WTC11 (cell line): ENCODE measurements at regions not wholly inside any gene's neighbourhood (a gene's known extent, or its start where the extent isn't known, plus 50 kb on each side); places are given as distances from the start of the nearest gene placed in this dataset.

Source experiments
- ATAC-seq: fragments of 200-7000 bp; cut with Tn5 transposase; 2 replicates; pipeline ENCODE4 v1.10.0; 2021; ENCODE audit warnings: mild to moderate bottlenecking, moderate library complexity
- CTCF ChIA-PET: fragments of 300-600 bp; sonication (Branson Sonifier 250); formaldehyde crosslinking; loops from one replicate; lab custom pipeline; 2021; ENCODE audit warnings: antibody characterized with exemption; lab: Charles Lee
- POLR2A ChIA-PET: fragments of 350-600 bp; sonication (Branson Sonifier 250); formaldehyde crosslinking; loops from one replicate; lab custom pipeline; 2021; ENCODE audit warnings: antibody characterized with exemption; lab: Charles Lee
- DNase-seq: peaks from one replicate; pipeline ENCODE4 v3.0.0; 2021; ENCODE audit warnings: low spot score
- H3K27ac Mint-ChIP-seq: 2 replicates; pipeline ENCODE4 v1.8.0; 2021; ENCODE audit warnings: mixed read lengths
- H3K27me3 Mint-ChIP-seq: 2 replicates; pipeline ENCODE4 v1.8.0; 2021; ENCODE audit warnings: low read depth, mild to moderate bottlenecking, moderate library complexity, mixed read lengths
- H3K36me3 Mint-ChIP-seq: 2 replicates; pipeline ENCODE4 v1.8.0; 2021; ENCODE audit warnings: mixed read lengths
- H3K4me1 Mint-ChIP-seq: 2 replicates; pipeline ENCODE4 v1.8.0; 2022; ENCODE audit warnings: mixed read lengths
- H3K4me3 Mint-ChIP-seq: 2 replicates; pipeline ENCODE4 v1.8.0; 2021; ENCODE audit warnings: mild to moderate bottlenecking, moderate library complexity, mixed read lengths
- H3K9me3 Mint-ChIP-seq: 2 replicates; pipeline ENCODE4 v1.8.0; 2021; ENCODE audit warnings: mixed read lengths
- GABPB1 ChIP-seq: sonication (generic); formaldehyde crosslinking; IDR thresholded peaks from 2 replicates; pipeline ENCODE4 v1.8.1; 2023; ENCODE audit warnings: mild to moderate bottlenecking, missing genetic modification reagents
- JAZF1 ChIP-seq: fragments of 250-450 bp; sonication (Bioruptor Pico); IDR thresholded peaks from 2 replicates; pipeline ENCODE4 v1.9.0; 2021; ENCODE audit warnings: moderate library complexity, mild to moderate bottlenecking, inconsistent platforms
- MYBL2 ChIP-seq: sonication (generic); formaldehyde crosslinking; IDR thresholded peaks from 2 replicates; pipeline ENCODE4 v1.8.1; 2023; ENCODE audit warnings: mild to moderate bottlenecking, moderate library complexity, missing genetic modification reagents
- NFYB ChIP-seq: sonication (generic); formaldehyde crosslinking; conservative IDR thresholded peaks from 2 replicates; pipeline ENCODE4 v1.8.0; 2022; ENCODE audit warnings: low read depth, missing genetic modification reagents
- NR3C1 ChIP-seq: sonication (generic); formaldehyde crosslinking; conservative IDR thresholded peaks from 2 replicates; pipeline ENCODE4 v1.8.1; 2023; ENCODE audit warnings: low read depth, mild to moderate bottlenecking, missing genetic modification reagents
- TEAD1 ChIP-seq: sonication (generic); formaldehyde crosslinking; IDR thresholded peaks from 2 replicates; pipeline ENCODE4 v1.8.0; 2022; ENCODE audit warnings: mild to moderate bottlenecking, missing genetic modification reagents
- ZNF138 ChIP-seq: sonication (generic); formaldehyde crosslinking; conservative IDR thresholded peaks from 2 replicates; pipeline ENCODE4 v1.8.1; 2022; ENCODE audit warnings: mild to moderate bottlenecking, moderate library complexity, missing genetic modification reagents
- ZNF263 ChIP-seq: sonication (generic); formaldehyde crosslinking; IDR thresholded peaks from 2 replicates; pipeline ENCODE4 v1.8.1; 2022; ENCODE audit warnings: low read depth, mild to moderate bottlenecking, moderate library complexity, missing genetic modification reagents
- ZNF317 ChIP-seq: sonication (generic); formaldehyde crosslinking; IDR thresholded peaks from 2 replicates; pipeline ENCODE4 v1.8.1; 2023; ENCODE audit warnings: low read depth, mild to moderate bottlenecking, moderate library complexity, missing genetic modification reagents, borderline replicate concordance
- ZNF416 ChIP-seq: fragments of 250-450 bp; sonication (Bioruptor Pico); IDR thresholded peaks from 2 replicates; pipeline ENCODE4 v1.9.0; 2021; ENCODE audit warnings: mild to moderate bottlenecking, inconsistent platforms
- ZNF423 ChIP-seq: fragments of 250-450 bp; sonication (Bioruptor Pico); IDR thresholded peaks from 2 replicates; pipeline ENCODE4 v2.1.2; 2022; ENCODE audit warnings: mild to moderate bottlenecking, moderate library complexity
- ZNF671 ChIP-seq: fragments of 250-450 bp; sonication (Bioruptor Pico); IDR thresholded peaks from 2 replicates; pipeline ENCODE4 v1.8.0; 2021; ENCODE audit warnings: mild to moderate bottlenecking
- TF ChIP-seq, protein P1 (sequence below): sonication (generic); formaldehyde crosslinking; IDR thresholded peaks from 2 replicates; pipeline ENCODE4 v1.8.0; 2022; ENCODE audit warnings: mild to moderate bottlenecking, missing genetic modification reagents
- TF ChIP-seq, protein P2 (sequence below): sonication (generic); formaldehyde crosslinking; IDR thresholded peaks from 2 replicates; pipeline ENCODE4 v1.8.1; 2022; ENCODE audit warnings: low read depth, missing genetic modification reagents, borderline replicate concordance
- TF ChIP-seq, protein P3 (sequence below): sonication (generic); formaldehyde crosslinking; conservative IDR thresholded peaks from 2 replicates; pipeline ENCODE4 v1.8.1; 2022; ENCODE audit warnings: mild to moderate bottlenecking, missing genetic modification reagents
- TF ChIP-seq, protein P4 (sequence below): fragments of 250-450 bp; sonication (Bioruptor Pico); IDR thresholded peaks from 2 replicates; pipeline ENCODE4 v1.9.0; 2021; ENCODE audit warnings: moderate library complexity, mild to moderate bottlenecking, inconsistent platforms, borderline replicate concordance
- TF ChIP-seq, protein P5 (sequence below): sonication (generic); formaldehyde crosslinking; IDR thresholded peaks from 2 replicates; pipeline ENCODE4 v1.8.0; 2023; ENCODE audit warnings: missing genetic modification reagents, mild to moderate bottlenecking, borderline replicate concordance
- TF ChIP-seq, protein P6 (sequence below): sonication (generic); formaldehyde crosslinking; IDR thresholded peaks from 2 replicates; pipeline ENCODE4 v1.8.1; 2023; ENCODE audit warnings: mild to moderate bottlenecking, missing genetic modification reagents, moderate library complexity
- TF ChIP-seq, protein P7 (sequence below): sonication (generic); formaldehyde crosslinking; IDR thresholded peaks from 2 replicates; pipeline ENCODE4 v1.8.0; 2022; ENCODE audit warnings: mild to moderate bottlenecking, missing genetic modification reagents
- TF ChIP-seq, protein P8 (sequence below): sonication (generic); formaldehyde crosslinking; IDR thresholded peaks from 2 replicates; pipeline ENCODE4 v1.8.1; 2023; ENCODE audit warnings: mild to moderate bottlenecking, moderate library complexity, missing genetic modification reagents
- TF ChIP-seq, protein P9 (sequence below): sonication (generic); formaldehyde crosslinking; IDR thresholded peaks from 2 replicates; pipeline ENCODE4 v1.8.0; 2023; ENCODE audit warnings: missing genetic modification reagents

DNA sequence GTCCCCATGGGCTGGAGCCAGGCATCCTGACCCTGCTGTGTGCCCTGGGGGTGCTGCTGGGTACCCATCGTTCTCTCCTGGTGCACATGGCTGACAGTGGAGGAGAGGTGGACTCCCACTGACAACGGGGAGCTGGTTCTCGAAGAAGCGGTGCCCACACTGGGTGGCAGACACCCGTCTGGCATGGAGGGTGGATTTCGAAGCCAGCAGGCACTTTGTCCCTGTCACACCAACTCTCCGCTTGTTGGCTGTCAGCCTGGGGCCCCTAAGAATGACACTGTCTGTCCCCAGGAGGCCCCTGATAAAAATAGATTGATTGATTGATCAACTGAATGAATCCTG lies 55.4 kb downstream of the RTP5 start (continued):
- TF ChIP-seq ZNF416 (CRISPR knock-in tag) (no peak), NFYB (CRISPR knock-in tag) (no peak), ZNF263 (CRISPR knock-in tag) (no peak), ZNF671 (no peak), ZNF423 (no peak), NR3C1 (CRISPR knock-in tag) (no peak), JAZF1 (CRISPR knock-in tag) (no peak), ZNF138 (CRISPR knock-in tag) (no peak)
- TF ChIP-seq, protein P1, sequence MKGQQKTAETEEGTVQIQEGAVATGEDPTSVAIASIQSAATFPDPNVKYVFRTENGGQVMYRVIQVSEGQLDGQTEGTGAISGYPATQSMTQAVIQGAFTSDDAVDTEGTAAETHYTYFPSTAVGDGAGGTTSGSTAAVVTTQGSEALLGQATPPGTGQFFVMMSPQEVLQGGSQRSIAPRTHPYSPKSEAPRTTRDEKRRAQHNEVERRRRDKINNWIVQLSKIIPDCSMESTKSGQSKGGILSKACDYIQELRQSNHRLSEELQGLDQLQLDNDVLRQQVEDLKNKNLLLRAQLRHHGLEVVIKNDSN = no peak
- TF ChIP-seq, protein P2, sequence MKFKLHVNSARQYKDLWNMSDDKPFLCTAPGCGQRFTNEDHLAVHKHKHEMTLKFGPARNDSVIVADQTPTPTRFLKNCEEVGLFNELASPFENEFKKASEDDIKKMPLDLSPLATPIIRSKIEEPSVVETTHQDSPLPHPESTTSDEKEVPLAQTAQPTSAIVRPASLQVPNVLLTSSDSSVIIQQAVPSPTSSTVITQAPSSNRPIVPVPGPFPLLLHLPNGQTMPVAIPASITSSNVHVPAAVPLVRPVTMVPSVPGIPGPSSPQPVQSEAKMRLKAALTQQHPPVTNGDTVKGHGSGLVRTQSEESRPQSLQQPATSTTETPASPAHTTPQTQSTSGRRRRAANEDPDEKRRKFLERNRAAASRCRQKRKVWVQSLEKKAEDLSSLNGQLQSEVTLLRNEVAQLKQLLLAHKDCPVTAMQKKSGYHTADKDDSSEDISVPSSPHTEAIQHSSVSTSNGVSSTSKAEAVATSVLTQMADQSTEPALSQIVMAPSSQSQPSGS = no peak
- TF ChIP-seq, protein P3, sequence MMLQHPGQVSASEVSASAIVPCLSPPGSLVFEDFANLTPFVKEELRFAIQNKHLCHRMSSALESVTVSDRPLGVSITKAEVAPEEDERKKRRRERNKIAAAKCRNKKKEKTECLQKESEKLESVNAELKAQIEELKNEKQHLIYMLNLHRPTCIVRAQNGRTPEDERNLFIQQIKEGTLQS = no peak

DNA sequence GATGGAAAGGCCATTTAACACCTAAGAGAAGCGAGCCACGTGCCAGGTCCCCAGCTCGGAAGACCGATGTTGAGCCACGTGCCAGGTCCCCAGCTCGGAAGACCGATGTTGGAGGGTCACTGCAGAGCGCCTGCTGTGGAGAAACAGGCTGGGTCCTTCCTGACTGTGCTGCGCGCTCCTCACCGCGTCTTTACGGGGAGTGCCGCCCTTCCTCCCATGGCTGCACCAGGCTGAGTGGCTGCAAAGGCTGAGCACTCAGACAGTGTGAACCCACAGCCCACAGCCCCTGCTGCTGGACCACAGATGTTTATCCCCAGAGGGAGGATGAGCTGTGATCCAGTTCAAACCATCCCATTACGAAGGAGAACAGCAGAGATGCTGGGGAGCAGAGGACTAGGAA lies 55.7 kb downstream of the RTP5 start:
- no peak for ATAC-seq
- DNase-seq = no peak
- Mint-ChIP-seq H3K27ac (no peak overlapping the region), H3K36me3 (no peaks in the 10 kb centered on the region), H3K9me3 (no peaks in the 10 kb centered on the region), H3K4me1 (0 out of 2 replicates have a peak, but pooled peaks cover 5% of the 10 kb centered on the region), H3K27me3 (no peaks in the 10 kb centered on the region), H3K4me3 (no peak overlapping the region)
- ChIA-PET CTCF (no interaction called here), POLR2A (no interaction called here)
- TF ChIP-seq, protein P4, sequence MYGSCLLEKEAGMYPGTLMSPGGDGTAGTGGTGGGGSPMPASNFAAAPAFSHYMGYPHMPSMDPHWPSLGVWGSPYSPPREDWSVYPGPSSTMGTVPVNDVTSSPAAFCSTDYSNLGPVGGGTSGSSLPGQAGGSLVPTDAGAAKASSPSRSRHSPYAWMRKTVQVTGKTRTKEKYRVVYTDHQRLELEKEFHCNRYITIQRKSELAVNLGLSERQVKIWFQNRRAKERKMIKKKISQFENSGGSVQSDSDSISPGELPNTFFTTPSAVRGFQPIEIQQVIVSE (CRISPR knock-in tag) = no peak
- TF ChIP-seq GABPB1 (CRISPR knock-in tag) (no peak), TEAD1 (CRISPR knock-in tag) (no peak), MYBL2 (CRISPR knock-in tag) (no peak), ZNF317 (no peak)
- TF ChIP-seq, protein P5, sequence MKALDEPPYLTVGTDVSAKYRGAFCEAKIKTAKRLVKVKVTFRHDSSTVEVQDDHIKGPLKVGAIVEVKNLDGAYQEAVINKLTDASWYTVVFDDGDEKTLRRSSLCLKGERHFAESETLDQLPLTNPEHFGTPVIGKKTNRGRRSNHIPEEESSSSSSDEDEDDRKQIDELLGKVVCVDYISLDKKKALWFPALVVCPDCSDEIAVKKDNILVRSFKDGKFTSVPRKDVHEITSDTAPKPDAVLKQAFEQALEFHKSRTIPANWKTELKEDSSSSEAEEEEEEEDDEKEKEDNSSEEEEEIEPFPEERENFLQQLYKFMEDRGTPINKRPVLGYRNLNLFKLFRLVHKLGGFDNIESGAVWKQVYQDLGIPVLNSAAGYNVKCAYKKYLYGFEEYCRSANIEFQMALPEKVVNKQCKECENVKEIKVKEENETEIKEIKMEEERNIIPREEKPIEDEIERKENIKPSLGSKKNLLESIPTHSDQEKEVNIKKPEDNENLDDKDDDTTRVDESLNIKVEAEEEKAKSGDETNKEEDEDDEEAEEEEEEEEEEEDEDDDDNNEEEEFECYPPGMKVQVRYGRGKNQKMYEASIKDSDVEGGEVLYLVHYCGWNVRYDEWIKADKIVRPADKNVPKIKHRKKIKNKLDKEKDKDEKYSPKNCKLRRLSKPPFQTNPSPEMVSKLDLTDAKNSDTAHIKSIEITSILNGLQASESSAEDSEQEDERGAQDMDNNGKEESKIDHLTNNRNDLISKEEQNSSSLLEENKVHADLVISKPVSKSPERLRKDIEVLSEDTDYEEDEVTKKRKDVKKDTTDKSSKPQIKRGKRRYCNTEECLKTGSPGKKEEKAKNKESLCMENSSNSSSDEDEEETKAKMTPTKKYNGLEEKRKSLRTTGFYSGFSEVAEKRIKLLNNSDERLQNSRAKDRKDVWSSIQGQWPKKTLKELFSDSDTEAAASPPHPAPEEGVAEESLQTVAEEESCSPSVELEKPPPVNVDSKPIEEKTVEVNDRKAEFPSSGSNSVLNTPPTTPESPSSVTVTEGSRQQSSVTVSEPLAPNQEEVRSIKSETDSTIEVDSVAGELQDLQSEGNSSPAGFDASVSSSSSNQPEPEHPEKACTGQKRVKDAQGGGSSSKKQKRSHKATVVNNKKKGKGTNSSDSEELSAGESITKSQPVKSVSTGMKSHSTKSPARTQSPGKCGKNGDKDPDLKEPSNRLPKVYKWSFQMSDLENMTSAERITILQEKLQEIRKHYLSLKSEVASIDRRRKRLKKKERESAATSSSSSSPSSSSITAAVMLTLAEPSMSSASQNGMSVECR = no peak
- TF ChIP-seq, protein P6, sequence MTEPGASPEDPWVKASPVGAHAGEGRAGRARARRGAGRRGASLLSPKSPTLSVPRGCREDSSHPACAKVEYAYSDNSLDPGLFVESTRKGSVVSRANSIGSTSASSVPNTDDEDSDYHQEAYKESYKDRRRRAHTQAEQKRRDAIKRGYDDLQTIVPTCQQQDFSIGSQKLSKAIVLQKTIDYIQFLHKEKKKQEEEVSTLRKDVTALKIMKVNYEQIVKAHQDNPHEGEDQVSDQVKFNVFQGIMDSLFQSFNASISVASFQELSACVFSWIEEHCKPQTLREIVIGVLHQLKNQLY (CRISPR knock-in tag) = no peak
- TF ChIP-seq, protein P7, sequence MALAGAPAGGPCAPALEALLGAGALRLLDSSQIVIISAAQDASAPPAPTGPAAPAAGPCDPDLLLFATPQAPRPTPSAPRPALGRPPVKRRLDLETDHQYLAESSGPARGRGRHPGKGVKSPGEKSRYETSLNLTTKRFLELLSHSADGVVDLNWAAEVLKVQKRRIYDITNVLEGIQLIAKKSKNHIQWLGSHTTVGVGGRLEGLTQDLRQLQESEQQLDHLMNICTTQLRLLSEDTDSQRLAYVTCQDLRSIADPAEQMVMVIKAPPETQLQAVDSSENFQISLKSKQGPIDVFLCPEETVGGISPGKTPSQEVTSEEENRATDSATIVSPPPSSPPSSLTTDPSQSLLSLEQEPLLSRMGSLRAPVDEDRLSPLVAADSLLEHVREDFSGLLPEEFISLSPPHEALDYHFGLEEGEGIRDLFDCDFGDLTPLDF = no peak
- TF ChIP-seq, protein P8, sequence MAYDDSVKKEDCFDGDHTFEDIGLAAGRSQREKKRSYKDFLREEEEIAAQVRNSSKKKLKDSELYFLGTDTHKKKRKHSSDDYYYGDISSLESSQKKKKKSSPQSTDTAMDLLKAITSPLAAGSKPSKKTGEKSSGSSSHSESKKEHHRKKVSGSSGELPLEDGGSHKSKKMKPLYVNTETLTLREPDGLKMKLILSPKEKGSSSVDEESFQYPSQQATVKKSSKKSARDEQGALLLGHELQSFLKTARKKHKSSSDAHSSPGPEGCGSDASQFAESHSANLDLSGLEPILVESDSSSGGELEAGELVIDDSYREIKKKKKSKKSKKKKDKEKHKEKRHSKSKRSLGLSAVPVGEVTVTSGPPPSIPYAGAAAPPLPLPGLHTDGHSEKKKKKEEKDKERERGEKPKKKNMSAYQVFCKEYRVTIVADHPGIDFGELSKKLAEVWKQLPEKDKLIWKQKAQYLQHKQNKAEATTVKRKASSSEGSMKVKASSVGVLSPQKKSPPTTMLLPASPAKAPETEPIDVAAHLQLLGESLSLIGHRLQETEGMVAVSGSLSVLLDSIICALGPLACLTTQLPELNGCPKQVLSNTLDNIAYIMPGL (CRISPR knock-in tag) = no peak
- TF ChIP-seq, protein P9, sequence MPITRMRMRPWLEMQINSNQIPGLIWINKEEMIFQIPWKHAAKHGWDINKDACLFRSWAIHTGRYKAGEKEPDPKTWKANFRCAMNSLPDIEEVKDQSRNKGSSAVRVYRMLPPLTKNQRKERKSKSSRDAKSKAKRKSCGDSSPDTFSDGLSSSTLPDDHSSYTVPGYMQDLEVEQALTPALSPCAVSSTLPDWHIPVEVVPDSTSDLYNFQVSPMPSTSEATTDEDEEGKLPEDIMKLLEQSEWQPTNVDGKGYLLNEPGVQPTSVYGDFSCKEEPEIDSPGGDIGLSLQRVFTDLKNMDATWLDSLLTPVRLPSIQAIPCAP (CRISPR knock-in tag) = no peak
